ENCODE measurements at regions not wholly inside any gene's neighbourhood (a gene's known extent, or its start where the extent isn't known, plus 50 kb on each side); places are given as distances from the start of the nearest gene placed in this dataset.

- TF ChIP-seq CTCF (IDR thresholded peaks at IDR 0.05), result no peak
- TF ChIP-seq POLR2A (IDR thresholded peaks at IDR 0.05), result no peak
Observed at GRCh38 chr1:229812693-229813092, 186.6 kb downstream of the URB2 start.

Data from uterus (tissue), 2 donors.